ENCODE measurements at regions not wholly inside any gene's neighbourhood (a gene's known extent, or its start where the extent isn't known, plus 50 kb on each side); places are given as distances from the start of the nearest gene placed in this dataset.

GRCh38 chr6:27688014-27688586 is 215.2 kb upstream of the ZNF184 start (continued):
- TF ChIP-seq PPARG (CRISPR knock-in tag; conservative IDR thresholded peaks at IDR 0.05) (peak; percentile 69; the same call in 1 of the 2 replicates), DRAP1 (CRISPR knock-in tag; IDR thresholded peaks at IDR 0.05) (peak; percentile 78), SIX1 (CRISPR knock-in tag; IDR thresholded peaks at IDR 0.05; ENCODE audit: borderline replicate concordance) (peak; percentile 73; the same call in 1 of the 2 replicates), RFX3 (CRISPR knock-in tag; IDR thresholded peaks at IDR 0.05) (no peak), ATF3 (CRISPR knock-in tag; IDR thresholded peaks at IDR 0.05) (peak; percentile 65), PRDM4 (CRISPR knock-in tag; IDR thresholded peaks at IDR 0.05; ENCODE audit: borderline replicate concordance) (no peak), FOXP1 (IDR thresholded peaks at IDR 0.05) (no peak), FOXP1 (CRISPR knock-in tag; IDR thresholded peaks at IDR 0.05) (peak; percentile 45; the same call in 1 of the 2 replicates), HES4 (CRISPR knock-in tag; IDR thresholded peaks at IDR 0.05; ENCODE audit: borderline replicate concordance) (no peak), ZNF644 (CRISPR knock-in tag; IDR thresholded peaks at IDR 0.05; ENCODE audit: low read depth) (peak; percentile 70; the same call in 1 of the 2 replicates), MAFG (CRISPR knock-in tag; IDR thresholded peaks at IDR 0.05) (no peak), TFAP4 (IDR thresholded peaks at IDR 0.05; ENCODE audit: borderline replicate concordance, low read depth) (peak; percentile 24; the same call in 1 of the 2 replicates), FOXK2 (IDR thresholded peaks at IDR 0.05) (0 out of 2 replicates have a peak, but pooled peaks have one; percentile 6), HIC2 (CRISPR knock-in tag; IDR thresholded peaks at IDR 0.05; ENCODE audit: low read depth) (no peak), ZNF597 (CRISPR knock-in tag; IDR thresholded peaks at IDR 0.05) (no peak), KLF16 (CRISPR knock-in tag; IDR thresholded peaks at IDR 0.05) (peak in 1 of 2 experiments; percentile 77; a peak in 2 of 4 replicates), CTCF (CRISPR knock-in tag; IDR thresholded peaks at IDR 0.05) (0 out of 2 replicates have a peak, but pooled peaks have one; percentile 17), FOXK1 (CRISPR knock-in tag; IDR thresholded peaks at IDR 0.05; ENCODE audit: borderline replicate concordance, low read depth) (peak; percentile 44; the same call in 1 of the 2 replicates), ZIK1 (CRISPR knock-in tag; IDR thresholded peaks at IDR 0.05; ENCODE audit: borderline replicate concordance, low read depth) (0 out of 2 replicates have a peak, but pooled peaks have one; percentile 44)

All from HepG2 (cell line).